HT1080 (cell line): ENCODE measurements at regions not wholly inside any gene's neighbourhood (a gene's known extent, or its start where the extent isn't known, plus 50 kb on each side); places are given as distances from the start of the nearest gene placed in this dataset.
A peak's percentile ranks its signal among the peaks of the same experiment; 100 is the strongest.
"Not testable (repeated sequence)": the region's sequence is repeated elsewhere in the genome, so short reads cannot be mapped to it uniquely, and the experiment has no call there.

Experiments used
- DNase-seq: peaks from one replicate; pipeline ENCODE4 v3.0.0-alpha.2; 2015; ENCODE audit warnings: low read depth

DNA sequence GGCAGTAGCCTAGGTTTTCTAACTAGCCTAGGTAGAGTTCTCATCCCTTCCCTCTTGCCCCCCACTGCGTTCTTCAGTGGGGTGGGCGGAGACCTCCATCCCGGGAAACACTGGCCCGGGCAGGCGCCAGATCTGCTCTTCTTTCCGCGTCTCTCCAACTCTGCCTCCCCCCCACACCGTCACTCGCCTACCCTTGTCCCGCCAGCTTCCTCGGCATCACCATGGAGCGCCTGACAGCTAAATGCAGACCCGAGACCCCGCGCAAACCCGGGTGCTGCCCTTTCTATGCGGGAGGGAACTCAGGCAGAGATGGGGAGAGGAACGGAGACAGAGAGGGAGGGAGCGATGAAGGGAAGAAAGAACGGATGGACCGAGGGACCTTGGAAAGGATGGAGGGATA is 1494.8 kb upstream of the DEFB115 start:
- no peak for DNase-seq

DNA sequence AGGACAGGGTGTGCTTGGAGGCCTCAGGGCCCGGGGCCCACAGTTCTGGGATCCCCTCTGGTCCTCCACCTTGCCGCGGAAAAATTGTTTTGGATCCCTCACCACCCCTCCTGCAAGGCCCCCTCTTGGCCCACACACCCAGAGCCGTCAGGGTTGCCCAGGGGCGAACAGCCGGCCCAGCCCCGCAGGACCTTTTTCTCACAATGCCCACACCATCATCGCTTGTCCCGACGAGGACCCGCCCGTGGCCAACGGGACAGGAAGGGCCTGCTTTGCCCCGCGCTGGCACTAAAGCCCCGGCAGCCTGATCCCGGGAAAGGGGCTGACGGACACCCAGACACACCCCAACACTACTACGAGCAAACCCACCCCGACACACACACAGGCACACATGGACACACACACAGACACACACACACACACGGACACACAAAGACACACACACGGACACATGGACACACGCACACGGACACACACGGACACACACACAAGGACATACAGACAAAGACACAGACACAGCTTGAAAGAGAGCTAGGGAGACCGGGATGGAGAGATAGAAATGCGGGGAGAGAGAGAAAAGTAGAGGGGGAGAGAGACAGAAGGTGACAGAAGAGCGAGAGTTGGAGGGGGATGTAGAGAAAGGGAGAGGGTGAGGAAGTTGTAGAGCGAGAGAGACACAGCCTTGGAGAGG is 1493.5 kb upstream of the DEFB115 start:
- DNase-seq, result no peak

DNA sequence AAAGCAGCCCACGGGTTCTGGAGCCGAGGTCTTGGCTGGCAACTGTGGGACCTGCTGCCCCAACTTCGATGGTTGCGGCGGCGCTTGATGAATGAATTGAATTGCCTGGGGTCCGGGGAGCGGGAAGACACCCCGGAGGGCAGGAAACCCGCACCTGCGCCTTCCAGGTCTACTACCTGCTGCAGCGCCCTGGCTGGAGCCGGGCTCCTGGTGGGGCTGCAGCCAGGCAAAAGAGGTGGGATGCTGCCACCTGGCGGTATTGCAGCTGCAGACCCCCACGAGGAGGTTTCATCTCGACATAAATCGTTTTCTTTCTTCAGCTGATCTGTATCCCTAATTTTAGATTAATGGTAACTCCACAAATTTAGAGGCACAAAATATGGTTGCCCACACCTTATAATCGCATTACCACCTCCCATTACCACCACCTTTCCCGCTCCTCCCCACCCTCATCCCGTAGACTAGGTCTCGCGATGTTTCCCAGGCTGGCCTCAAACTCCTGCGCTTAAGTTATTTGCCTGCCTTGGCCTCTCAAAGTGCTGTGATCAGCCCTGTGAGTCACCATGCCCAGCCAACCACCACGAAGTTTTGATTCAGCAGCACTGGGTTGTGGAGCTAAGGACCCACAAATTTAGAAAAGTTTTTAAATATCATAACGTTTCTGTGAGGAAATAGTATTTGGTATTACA is 1492.4 kb upstream of the DEFB115 start:
- peak; percentile 79 for DNase-seq

DNA sequence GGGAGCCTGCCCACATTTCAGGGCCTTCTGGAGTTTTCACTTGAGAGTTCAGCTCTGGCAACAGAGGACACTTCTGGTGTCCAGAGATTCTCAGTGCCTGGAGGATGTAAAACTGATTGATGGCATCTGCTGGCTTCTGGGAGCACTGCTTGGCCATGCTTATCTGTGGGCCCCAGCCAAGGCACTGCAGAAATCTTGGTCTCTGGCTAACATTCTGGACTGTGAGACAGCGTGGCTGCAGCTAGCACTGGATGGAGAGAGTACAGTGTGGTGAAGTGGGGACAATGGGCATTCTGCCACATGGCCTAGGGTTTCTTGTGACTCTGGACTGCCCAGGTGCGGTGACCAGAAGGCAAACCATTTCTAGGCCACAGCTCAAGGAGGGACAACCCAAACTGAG is 1479.4 kb upstream of the DEFB115 start:
- not testable (repeated sequence) for DNase-seq

DNA sequence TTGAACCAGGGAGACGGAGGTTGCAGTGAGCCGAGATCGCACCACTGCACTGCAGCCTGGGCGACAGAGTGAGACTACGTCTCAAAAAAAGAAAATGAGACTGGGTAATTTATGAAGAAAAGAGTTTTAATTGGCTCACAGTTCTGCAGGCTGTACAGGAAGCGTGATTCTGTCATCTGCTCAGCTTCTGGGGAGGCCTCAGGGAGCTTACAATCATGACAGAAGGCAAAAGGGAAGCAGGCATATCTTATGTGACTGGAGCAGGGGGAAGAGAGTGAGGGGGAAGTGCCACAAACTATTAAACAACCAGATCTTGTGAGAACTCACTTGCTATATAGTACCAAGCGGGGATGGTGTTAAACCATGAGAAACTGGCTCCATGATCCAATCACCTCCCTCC is 1476.2 kb upstream of the DEFB115 start:
- not testable (repeated sequence) for DNase-seq

DNA sequence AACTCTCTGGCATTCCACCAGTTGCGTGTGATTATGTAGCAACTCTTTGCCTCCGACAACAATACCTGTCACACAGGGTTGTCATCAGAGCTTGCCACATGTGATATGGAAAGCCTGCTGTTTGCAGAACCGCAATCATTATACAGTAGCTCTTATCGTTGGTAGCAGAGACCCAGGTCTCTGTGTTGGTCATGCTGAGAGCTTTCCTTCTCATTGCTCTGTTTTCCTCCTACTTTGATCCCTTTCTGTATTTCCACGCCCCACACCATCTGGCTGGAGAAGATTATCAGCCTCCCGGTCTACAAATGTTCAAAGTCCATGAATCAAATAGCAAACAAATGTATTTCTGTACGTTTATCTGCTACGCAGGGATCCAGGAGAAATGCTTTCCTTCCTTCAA is 1475.6 kb upstream of the DEFB115 start:
- not testable (repeated sequence) for DNase-seq

DNA sequence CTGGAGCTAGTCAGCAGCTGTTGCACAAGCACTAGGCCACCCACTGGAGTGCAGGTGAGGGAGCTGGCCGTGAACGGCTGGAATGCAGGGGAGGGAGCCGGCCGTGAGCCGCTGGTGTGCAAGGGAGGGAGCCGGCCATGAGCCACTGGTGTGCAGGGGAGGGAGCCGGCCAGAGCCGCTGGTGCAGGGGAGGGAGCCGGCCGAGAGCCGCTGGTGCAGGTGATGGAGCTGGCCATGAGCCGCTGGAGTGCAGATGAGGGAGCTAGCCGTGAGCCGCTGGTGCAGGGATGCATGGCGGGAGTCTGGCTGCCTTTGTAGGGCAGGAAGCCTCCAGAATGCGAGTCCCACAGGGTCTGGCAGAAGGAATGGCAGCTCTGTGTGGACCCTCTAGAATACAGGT is 1470.0 kb upstream of the DEFB115 start:
- not testable (repeated sequence) for DNase-seq

DNA sequence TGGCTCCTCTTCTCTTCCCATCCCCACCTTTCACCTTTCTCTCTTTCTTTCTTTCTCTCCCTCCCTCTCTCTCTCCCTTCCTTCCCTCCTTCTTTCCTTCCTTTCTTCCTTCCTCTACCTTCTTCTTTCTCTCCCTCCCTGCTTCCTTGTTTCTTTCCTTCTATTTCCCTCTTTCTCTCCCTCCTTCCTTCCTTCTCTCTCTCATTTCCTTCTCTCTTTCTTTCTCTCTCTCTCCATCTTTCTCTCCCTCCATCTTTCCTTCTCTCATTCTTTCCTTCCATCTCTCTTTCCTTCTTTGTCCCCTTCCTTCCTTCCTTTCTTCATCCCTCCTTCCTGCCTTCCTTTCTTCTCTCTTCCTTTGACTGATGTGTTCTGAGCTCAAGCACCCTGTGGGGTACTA is 1467.0 kb upstream of the DEFB115 start:
- no peak for DNase-seq

DNA sequence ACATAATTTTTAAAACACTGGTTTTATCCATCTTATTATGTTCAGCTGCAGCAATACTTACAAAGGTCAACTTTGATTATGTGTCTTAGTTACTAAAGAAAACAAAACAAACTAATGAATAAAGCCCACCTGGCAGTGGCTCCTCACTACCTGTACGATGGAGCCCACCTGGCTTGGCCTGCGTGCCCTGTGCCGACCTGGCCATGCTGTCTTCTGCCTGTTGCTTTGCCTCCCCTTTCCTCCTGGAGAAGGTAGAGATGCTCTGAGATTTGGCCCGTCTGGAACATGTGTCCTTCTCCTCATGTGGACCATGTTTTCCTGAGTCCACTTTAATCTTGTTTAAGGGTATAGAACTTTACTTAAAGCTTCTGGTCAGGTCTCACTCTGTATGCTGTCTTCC is 1426.0 kb upstream of the DEFB115 start:
- DNase-seq, result not testable (repeated sequence)

DNA sequence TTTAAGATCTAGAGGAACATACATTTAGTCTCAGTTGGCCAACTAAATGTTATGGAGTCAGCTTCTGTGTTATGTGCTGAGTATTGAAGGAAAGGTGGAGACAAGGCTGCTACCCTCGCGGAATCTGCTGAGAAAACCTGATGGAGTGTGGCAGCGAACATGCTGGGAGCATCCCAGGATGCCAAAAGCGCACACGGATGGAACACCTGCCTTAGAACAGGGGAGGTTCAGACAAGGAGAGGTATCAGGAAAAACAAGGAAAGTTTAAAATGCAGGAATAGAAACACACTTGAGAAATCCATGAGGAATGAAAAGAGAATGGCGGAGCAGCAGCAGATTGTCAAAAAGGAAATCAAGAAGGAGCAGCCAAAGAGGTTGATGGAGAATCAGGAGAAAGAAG is 1389.5 kb upstream of the DEFB115 start:
- DNase-seq, result not testable (repeated sequence)

DNA sequence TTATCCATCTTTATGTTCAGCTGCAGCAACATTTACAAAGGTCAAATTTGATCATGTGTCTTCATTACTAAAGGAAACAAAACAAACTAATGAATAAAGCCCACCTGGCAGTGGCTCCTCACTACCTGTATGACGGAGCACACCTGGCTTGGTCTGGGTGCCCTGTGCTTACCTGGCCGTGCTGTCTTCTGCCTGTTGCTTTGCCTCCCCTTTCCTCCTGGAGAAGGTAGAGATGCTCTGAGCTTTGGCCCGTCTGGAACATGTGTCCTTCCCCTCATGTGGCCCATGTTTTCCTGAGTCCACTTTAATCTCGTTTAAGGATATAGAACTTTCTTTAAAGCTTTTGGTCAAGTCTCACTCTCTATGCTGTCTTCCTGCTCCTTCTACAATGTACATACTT is 1388.8 kb upstream of the DEFB115 start:
- not testable (repeated sequence) for DNase-seq

DNA sequence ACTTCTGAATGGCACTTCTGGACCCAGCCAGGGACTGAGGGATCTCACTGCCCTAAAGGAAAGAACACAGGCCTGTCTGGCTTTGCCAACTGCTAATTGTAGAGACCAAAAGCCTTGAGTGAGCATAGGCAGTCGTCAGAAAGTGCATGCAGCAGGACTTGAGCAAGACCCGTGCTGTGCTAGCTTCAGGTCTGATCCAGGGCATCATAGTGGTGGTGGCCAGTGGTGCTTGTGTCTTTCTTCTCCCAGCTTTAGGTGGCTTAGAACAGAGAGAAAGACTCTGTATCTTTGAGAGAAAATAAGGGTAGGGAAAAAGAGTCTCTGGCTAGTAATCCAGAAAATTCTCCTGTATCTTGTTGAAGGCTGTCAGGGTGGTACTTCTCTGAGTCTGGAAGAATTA is 1385.6 kb upstream of the DEFB115 start:
- DNase-seq, result not testable (repeated sequence)

DNA sequence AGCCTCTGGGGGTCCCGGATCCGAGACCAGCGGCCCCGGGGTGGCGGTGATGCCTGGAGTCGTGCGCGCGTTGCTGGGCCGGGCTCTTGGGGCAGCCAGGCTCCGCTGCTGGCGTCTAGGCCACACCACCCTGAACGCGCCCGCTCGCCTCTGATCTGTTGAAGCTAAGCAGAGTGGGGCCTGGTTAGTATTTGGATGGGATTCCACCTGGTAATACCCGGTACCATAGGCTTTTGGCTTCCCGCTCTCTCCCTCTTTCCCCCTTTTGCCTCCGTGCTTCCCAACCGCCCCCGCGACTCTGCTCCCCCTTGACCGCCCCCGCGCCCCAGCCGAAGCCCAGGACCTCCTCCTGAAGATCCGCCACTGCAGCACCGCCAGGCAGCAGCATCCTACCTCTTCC is 1383.5 kb upstream of the DEFB115 start:
- DNase-seq, result peak; percentile 54

DNA sequence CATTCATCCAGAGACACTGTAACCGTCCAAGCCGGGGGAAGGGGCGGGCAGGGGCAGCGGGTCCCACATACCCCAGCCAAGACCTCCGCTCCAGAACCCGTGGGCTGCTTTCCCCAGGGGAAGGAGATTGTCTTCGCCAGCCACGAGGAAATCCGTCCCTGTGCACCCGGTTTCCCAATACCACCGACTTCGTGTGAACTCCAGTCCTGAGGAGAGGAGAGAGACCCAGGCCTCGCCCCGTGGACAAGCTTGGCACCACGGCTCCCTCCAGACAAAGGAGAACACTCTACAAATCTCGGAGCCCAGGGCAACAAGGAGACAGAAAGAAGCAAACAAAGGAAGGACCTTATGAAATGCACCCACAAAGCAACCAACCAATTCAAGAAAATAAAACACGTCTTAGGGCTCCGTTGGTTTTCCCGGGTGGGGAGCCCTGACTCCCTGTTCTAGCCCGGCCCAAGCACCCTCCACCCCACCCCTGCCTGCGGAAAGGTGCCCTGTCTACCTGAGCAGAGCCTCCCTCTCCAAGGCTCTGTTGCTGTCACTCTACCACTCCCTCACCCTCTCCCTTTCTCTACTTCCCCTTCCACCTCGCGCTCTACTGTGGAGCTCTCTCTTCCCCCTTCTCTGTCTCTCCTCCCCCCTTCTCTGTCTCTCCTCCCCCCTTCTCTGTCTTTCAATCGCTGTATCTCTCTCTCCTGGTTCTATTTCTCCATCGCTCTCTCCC is 1382.8 kb upstream of the DEFB115 start:
- peak; percentile 30 for DNase-seq

DNA sequence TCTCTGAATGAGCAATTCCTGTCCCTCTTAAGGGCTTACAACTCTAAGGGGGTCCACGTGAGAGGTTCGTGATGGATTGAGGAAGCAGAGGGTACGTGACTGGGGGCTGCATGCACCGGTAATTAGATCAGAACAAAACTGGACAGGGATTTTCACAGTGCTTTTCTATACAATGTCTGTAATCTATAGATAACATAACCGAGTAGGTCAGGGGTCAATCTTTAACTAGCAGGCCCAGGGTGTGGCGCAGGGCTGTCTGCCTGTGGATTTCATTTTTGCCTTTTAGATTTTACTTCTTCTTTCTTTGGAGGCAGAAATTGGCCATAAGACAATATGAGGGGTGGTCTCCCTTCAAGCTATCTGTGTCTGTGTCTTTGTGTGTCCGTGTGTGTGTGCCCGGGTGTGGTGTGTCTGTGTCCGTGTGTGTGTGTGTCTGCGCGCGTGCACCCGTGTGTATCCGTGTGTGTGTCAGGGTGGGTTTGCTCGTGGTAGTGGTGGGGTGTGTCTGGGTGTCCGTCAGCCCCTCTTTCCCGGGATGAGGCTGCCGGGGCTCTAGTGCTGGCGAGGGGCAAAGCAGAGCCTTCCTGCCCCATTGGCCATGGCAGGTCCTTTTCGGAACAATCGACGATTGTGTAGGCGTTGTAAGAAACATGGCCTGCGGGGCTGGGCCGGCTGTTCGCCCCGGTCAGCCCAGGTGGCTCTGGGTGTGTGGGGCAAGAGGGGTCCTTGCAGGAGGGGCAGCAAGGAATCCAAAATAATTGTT is 1382.0 kb upstream of the DEFB115 start:
- DNase-seq, result not testable (repeated sequence)

DNA sequence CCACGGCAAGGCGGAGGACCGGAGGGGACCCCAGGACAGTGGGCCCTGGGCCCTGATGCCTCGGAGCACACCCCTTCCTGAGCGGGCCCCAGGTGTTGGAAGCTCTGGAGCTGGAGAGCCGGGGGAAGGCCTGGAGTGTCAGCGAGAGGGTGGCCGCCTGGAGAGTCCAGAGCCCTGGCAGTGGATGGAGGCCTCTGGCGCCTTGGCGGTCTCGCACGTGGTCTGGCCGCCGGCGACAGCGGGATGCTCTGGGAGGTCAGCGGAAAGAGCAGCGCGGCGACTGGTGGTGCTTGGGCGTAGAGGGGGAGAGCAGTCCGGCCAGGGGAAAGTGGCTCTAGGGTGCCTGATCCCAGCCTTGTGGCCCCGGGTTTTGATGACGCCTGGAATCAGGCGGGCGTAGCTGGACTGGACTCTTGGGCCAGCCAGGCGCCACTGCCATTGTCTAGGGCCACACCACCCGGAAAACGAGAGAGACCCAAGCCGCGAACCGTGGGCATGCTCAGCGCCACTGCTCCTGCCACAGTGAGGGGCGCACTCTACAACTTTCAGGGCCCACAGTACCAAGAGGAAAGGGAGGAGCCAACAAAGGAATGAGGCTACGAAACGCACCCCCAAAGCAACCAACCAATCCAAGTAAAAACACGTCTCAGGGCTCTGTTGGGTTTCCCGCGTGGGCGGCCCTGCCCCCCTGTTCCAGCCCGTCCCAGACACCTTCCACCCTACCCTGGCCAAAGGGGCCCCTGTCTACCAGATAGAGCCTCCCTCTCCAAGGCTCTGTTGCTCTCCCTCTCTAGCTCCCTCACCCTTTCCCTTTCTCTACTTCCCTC is 1381.2 kb upstream of the DEFB115 start:
- not testable (repeated sequence) for DNase-seq

DNA sequence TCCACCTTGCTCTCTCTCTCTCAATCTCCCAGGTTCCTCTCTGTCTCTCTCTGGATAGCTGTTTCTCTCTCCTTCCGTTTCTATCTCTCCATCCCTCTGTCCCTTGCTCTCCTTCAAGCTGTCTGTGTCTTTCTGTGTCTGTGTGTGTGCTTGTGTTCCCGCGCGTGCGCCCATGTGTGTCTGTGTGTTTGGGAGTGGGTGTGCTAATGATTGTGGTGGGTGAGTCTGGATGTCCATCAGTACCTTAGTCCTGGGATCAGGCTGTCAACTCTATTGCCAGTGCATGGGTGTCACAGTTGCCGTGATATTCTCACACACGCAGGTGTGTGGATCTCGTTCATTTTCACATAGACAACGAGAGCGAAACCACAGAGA is 1380.6 kb upstream of the DEFB115 start:
- DNase-seq, result no peak

DNA sequence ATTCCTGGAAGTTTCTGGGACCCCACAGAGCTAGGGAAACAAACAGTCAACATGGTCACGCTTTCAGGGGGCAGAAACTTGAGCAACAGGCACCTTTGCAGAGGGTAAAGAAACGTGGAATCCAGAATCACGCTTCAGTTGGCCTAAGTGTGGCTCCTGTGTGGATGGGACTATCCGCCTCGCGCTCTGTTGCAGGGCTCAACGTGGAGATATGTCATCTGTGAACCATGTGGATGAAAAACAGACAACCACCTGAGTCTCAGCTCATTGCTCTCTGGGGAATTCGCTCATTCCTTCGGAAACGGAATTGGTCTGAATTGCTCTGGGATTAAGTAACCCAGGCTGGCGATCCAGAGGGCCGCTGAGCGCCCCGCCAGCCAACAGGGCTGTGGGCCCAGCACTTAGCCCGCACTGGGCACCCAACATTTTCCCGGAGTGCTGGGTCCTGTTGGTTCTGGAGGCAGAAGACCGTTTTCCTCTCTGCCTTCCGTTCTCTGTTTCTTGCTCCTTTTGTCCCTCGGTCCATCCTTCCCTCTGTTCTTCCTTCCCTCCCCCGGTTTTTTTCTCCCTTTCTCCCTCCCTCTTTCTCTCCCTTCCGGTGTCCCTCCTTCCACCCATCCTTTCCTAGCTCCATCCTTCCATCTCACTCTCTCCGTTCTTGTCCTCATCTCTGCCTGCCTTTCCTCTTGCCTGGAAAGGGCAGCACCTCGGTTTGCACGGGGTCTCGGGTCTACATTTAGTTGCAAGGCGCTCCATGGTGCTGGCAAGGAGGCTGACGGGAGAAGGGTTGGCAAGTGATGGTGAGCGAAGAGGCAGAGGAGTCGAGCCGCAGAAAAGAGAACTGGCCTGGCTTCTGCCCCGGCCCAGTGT is 1379.8 kb upstream of the DEFB115 start:
- DNase-seq, result not testable (repeated sequence)

DNA sequence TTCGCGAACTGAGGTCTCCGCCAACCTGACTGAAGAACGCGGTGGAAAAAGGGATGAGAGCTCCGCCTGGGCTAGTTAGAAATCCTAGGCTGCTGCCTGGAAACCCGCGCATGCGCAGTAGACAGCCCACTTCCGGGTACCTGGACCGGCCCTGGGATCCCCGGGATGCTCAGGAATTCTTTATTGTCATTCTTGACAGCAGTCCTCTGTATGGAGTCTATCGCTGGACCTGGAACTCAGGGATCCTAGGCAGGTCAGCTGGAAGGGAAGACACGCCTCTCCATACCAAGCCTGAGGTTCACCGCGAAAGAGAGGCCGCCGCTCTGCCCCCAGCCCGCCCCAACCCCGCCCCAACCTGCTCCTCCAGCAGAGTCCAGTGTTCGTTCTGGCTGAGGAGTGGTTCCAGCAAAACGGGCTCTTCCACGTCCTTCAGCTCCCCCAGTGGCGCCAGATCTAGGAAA is 1379.2 kb upstream of the DEFB115 start:
- DNase-seq, result peak; percentile 66
